Stimulated activated memory B cell treated with anti-CD40 and anti-IgM and Interleukin-4, amounts not matched to agents 10 μg/mL and 1 μg/mL and 100 μg/mL, for 72 hours (primary cell): ENCODE measurements at regions not wholly inside any gene's neighbourhood (a gene's known extent, or its start where the extent isn't known, plus 50 kb on each side); places are given as distances from the start of the nearest gene placed in this dataset.
A peak's percentile ranks its signal among the peaks of the same experiment; 100 is the strongest.
"Not testable (repeated sequence)": the region's sequence is repeated elsewhere in the genome, so short reads cannot be mapped to it uniquely, and the experiment has no call there.

ENCODE experiments used
- ATAC-seq: fragments of 150-1000 bp; cut with Tn5 transposase; 2 replicates; pipeline ENCODE4 v1.10.0; 2021
- H3K27ac Mint-ChIP-seq: one replicate; pipeline ENCODE4 v1.8.0; 2022; ENCODE audit warnings: mild to moderate bottlenecking, mixed read lengths
- H3K27me3 Mint-ChIP-seq: one replicate; pipeline ENCODE4 v1.8.0; 2022; ENCODE audit warnings: mixed read lengths
- H3K36me3 Mint-ChIP-seq: one replicate; pipeline ENCODE4 v1.8.0; 2022; ENCODE audit warnings: mixed read lengths
- H3K4me1 Mint-ChIP-seq: one replicate; pipeline ENCODE4 v1.8.0; 2022; ENCODE audit warnings: mixed read lengths
- H3K4me3 Mint-ChIP-seq: one replicate; pipeline ENCODE4 v1.8.0; 2022; ENCODE audit warnings: mild to moderate bottlenecking, moderate library complexity, mixed read lengths
- H3K9me3 Mint-ChIP-seq: one replicate; pipeline ENCODE4 v1.8.0; 2022; ENCODE audit warnings: mixed read lengths

DNA sequence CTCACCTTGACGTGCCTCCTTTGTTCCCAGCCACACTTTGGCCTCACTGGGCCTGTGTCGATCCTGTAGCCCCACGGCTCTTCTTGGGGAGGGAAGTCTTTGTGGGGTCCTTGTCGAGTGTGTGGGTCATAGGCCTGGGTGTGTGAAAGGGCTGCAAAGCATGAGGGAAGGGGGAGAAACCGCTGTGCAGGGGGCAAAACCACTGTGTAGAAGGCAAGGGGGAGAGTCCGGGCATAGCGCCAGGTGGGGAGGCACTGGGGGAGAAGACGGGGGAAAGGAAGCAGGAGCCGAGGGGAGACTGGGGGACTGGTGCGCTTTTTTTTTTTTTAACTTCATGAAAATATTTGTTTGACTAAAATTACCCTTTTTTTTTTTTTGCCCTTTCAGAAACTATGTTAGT lies 65.1 kb upstream of the RASD2 start:
- Mint-ChIP-seq H3K4me1 (peaks cover 24% of the 10 kb centered on the region), H3K9me3 (peaks cover 2% of the 10 kb centered on the region), H3K27ac (no peak overlapping the region), H3K36me3 (peaks cover 32% of the 10 kb centered on the region), H3K27me3 (peaks cover 61% of the 10 kb centered on the region), H3K4me3 (no peak overlapping the region)
- ATAC-seq, result no peak

DNA sequence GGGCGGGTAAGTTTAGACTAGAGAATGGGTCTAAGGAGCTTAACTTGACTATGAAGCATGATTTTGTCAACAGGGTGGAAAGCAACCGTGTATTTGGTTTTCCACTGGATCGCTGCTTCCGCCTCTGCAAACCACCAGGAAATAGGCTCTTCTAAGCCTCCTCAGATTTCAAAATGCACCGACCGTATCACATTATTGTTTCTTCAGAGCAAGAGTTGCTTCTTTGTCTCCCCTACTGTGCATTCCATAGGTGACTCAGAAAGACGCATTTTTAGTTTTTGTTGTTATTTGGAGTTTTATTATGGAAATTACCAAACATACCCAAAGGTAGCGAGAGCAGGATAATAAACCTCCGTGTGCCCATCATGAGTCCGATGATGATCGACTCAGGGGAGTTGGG lies 64.3 kb upstream of the RASD2 start:
- Mint-ChIP-seq H3K27ac (no peak overlapping the region), H3K9me3 (no peaks in the 10 kb centered on the region), H3K4me1 (peaks cover 32% of the 10 kb centered on the region), H3K36me3 (peaks cover 24% of the 10 kb centered on the region), H3K27me3 (peaks cover 68% of the 10 kb centered on the region), H3K4me3 (no peak overlapping the region)
- no peak for ATAC-seq

DNA sequence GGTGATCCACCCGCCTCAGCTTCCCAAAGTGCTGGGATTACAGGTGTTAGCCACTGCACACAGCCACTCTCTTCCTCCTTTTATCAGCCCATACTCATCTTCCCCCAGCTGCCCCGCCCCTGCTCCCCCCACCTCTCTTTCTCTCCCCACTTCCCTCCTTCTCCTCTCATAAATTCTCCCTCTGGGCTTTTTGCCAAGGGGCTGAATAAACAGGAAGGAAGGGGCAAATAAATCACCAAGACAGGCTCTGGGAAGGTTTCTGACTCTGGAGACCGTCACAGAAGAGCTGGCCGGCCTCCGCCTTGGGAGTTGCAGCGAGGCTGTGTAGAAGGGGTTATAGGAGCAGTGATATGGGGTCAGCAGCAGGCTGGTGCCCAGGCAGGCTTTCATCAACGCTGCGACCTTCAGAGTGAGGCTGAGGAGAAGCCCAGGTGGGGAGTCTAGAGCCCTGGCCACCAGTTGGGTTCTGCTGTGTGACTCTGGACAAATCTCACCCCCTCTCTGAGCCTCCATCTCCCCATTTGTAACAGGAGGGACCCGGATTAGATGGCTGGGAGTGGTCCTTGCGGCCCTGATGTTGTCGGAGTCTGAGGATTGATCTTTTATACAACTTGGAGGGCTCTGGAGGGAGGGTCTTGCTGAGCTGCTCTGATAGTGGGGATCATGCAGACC lies 62.6 kb upstream of the RASD2 start:
- H3K36me3 Mint-ChIP-seq, result peaks cover 9% of the 10 kb centered on the region
- peaks cover 82% of the 10 kb centered on the region for H3K27me3 Mint-ChIP-seq
- no peaks in the 10 kb centered on the region for H3K9me3 Mint-ChIP-seq
- peaks cover 34% of the 10 kb centered on the region for H3K4me1 Mint-ChIP-seq
- ATAC-seq, result no peak
- no peak overlapping the region for H3K4me3 Mint-ChIP-seq
- H3K27ac Mint-ChIP-seq, result no peak overlapping the region

DNA sequence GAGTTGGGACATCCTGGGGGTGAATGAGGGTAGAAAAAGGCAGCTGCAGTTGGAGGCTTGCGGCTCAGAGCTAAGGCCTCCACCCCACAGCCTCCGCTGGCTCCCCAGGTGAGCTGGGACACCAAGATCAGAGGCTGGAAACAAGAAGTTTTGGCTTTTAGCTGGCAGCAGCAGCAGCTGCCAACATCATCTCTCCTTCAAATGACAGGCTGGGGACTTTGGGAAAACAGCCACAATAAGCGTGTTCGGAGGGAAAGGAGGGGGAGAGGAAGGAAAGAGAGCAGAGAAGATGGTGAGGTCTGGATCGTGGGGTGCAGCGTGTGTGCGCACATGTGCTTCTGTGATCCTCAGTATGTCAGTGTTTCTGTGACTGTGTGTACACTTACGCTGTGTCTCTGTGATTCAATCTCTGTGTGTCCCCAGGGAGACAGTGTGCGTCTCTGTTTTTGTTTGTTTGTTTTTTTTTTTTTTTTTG lies 62.0 kb upstream of the RASD2 start:
- no peak overlapping the region for H3K27ac Mint-ChIP-seq
- H3K4me3 Mint-ChIP-seq, result no peak overlapping the region
- H3K4me1 Mint-ChIP-seq, result peaks cover 34% of the 10 kb centered on the region
- no peak for ATAC-seq
- H3K27me3 Mint-ChIP-seq, result peaks cover 82% of the 10 kb centered on the region
- H3K9me3 Mint-ChIP-seq, result no peaks in the 10 kb centered on the region
- H3K36me3 Mint-ChIP-seq, result peaks cover 4% of the 10 kb centered on the region

DNA sequence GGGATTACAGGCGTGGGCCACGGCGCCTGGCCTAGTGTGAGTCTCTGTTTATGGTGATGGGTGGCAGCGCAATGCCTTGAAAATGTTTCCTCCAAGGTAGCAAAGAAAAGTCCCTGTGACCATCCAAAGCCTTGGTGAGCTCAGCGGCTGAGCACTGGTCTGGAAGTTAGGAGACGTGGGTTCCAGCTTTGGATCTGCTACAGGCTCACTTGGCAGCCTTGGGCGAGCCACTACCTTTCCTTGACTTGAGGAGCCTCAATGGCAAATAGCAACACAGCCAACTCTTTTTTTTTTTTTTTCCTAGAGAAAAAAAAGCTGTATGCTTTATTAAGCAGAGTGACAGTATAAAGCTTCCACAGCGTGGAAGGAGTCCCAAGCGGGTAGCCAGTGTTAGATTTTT lies 61.3 kb upstream of the RASD2 start:
- no peak overlapping the region for H3K27ac Mint-ChIP-seq
- H3K36me3 Mint-ChIP-seq, result no peaks in the 10 kb centered on the region
- peaks cover 82% of the 10 kb centered on the region for H3K27me3 Mint-ChIP-seq
- H3K4me1 Mint-ChIP-seq, result peaks cover 34% of the 10 kb centered on the region
- no peaks in the 10 kb centered on the region for H3K9me3 Mint-ChIP-seq
- ATAC-seq, result no peak
- no peak overlapping the region for H3K4me3 Mint-ChIP-seq

DNA sequence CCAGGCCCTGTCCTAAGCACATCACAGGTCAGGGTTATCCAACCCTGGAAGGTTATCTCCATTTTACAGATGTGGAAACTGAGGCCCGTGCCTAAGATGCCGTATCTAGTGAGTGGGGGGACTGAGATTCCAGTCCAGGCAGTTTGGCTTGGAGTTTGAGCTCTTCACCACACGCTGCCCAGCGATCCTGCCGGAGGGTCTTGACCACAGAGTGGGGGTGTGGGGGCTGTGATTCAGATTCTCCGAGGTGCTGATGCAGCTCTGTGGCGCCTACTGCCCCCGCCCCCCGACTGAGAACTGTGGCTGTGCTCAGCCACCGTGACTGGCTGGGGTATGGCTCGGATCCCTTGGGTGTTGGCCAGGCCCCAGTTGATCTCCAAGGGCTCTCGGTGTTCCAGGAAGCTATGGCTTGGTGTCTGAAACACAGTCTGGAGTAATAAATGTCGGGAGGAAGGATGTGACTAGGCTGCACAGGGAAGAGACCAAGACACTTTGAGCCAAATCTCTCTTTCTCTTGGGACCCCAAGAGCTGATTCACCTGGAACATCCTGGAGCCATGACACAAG lies 60.6 kb upstream of the RASD2 start:
- H3K4me1 Mint-ChIP-seq, result peaks cover 34% of the 10 kb centered on the region
- peaks cover 82% of the 10 kb centered on the region for H3K27me3 Mint-ChIP-seq
- ATAC-seq, result peak; percentile 61
- H3K4me3 Mint-ChIP-seq, result no peak overlapping the region
- H3K9me3 Mint-ChIP-seq, result no peaks in the 10 kb centered on the region
- peak overlapping the region; percentile 60 for H3K27ac Mint-ChIP-seq
- H3K36me3 Mint-ChIP-seq, result no peaks in the 10 kb centered on the region

DNA sequence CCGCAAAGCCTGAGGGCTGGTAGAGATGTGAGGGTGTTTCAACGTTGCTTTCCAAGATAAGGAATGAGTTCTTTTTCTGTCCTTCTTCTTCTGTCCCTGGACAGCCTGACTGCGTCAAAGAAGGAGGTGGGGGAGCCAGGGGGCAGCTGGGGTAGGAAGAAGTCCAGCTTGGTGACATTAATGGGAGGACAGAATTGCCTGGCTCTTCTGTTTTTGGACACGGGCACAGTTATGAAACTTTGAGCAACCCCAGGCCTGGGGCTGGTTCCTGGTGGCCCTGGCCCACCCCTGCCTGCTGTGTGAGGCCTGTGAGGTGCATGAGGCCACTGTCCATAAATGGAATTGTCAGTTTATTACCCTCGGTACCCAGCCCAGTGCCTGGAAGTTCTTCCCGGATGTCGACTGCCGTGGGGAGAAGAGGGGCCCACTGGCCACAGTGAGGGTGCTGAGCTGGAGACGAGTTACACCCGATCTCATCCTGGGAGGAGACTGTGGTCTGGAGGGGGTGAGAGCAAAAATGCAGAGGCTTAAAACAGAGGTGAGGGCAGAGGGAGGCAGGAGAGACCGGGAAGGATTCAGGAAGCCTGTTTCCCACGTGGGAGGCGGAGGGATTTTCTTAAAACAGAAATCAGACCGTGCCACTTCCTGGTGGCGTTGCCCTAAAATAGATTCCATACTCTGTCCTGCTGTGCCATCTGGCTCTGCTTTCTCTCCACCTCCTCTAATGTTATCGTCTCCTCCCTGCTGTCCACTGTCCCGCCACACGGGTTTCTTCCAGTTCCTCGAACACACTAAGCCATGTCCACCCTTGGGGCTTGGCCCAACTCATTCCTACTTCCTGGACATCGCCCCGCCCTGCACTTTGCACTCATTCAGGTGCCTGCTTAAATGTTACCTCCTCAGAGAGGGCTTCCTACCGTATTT lies 59.7 kb upstream of the RASD2 start:
- Mint-ChIP-seq H3K27me3 (peaks cover 82% of the 10 kb centered on the region), H3K36me3 (peaks cover 2% of the 10 kb centered on the region), H3K4me3 (no peak overlapping the region)

DNA sequence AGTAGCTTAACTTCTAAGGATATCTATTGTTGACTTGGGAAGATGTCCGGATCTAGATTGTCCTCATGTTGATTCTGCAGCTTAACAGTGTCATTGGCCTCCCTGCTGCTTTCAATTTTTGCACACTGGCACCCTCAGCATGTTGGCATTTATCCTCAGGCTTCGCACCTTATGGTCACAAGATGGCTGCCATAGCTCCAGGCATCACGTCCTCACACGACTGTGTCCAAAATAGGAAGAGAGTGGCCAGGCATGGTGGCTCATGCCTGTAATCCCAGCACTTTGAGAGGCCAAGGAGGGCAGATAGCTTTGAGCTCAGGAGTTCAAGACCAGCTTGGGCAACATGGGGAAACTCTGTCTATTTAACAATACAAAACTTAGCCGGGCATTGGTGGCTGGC lies 58.3 kb upstream of the RASD2 start:
- no peak overlapping the region for H3K27ac Mint-ChIP-seq
- no peaks in the 10 kb centered on the region for H3K9me3 Mint-ChIP-seq
- no peak for ATAC-seq
- H3K27me3 Mint-ChIP-seq, result peaks cover 82% of the 10 kb centered on the region
- no peak overlapping the region for H3K4me3 Mint-ChIP-seq
- H3K36me3 Mint-ChIP-seq, result peaks cover 9% of the 10 kb centered on the region
- H3K4me1 Mint-ChIP-seq, result peaks cover 34% of the 10 kb centered on the region

More for the DNA sequence above, 59.7 kb upstream of the RASD2 start:
- Mint-ChIP-seq H3K27ac (peak overlapping the region; percentile 60), H3K4me1 (peaks cover 34% of the 10 kb centered on the region), H3K9me3 (no peaks in the 10 kb centered on the region)
- no peak for ATAC-seq

DNA sequence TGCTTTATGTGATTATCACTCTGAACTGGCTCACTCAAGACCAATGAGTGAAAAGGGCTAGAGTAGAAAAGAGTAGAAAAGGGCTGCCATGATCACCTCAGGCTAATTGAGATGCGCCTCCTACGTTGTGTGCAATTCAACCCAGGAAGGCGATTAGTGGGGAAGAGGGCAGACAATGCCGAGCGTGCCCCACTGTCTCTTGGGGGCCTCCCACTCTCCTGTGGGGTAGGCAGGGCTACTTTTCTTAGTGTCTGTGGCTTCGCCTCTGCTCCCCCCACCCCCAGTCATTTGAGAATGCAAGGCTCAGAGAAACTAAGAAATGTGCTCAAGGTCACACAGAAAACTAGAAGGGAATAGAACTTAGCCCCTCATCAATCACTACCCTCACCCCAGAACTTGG lies 57.7 kb upstream of the RASD2 start:
- H3K4me1 Mint-ChIP-seq, result peaks cover 30% of the 10 kb centered on the region
- no peak for ATAC-seq
- no peak overlapping the region for H3K4me3 Mint-ChIP-seq
- no peaks in the 10 kb centered on the region for H3K9me3 Mint-ChIP-seq
- no peak overlapping the region for H3K27ac Mint-ChIP-seq
- H3K27me3 Mint-ChIP-seq, result peaks cover 82% of the 10 kb centered on the region
- peaks cover 9% of the 10 kb centered on the region for H3K36me3 Mint-ChIP-seq

DNA sequence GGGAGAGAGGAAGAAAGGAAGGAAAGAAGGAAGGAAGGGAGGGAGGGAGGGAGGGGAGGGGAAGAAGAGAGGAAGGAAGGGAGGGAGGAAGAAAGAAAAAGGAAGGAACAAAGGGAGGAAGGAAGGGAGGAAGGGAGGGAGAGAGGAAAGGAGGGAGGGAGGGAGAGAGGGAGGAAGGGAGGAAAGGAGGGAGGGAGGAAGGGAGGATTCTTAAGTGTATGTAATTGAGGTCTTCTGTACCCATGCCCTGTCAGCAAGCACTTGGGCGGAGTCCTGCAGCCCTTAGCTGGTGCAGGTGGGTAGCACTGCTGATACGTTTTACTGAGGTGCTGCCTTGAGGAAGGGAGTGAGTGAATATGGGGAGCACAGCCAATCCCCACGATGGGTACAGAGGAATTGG lies 56.9 kb upstream of the RASD2 start:
- Mint-ChIP-seq H3K9me3 (no peaks in the 10 kb centered on the region), H3K27ac (no peak overlapping the region), H3K4me1 (peaks cover 22% of the 10 kb centered on the region), H3K4me3 (no peak overlapping the region), H3K27me3 (peaks cover 82% of the 10 kb centered on the region), H3K36me3 (peaks cover 9% of the 10 kb centered on the region)
- no peak for ATAC-seq

DNA sequence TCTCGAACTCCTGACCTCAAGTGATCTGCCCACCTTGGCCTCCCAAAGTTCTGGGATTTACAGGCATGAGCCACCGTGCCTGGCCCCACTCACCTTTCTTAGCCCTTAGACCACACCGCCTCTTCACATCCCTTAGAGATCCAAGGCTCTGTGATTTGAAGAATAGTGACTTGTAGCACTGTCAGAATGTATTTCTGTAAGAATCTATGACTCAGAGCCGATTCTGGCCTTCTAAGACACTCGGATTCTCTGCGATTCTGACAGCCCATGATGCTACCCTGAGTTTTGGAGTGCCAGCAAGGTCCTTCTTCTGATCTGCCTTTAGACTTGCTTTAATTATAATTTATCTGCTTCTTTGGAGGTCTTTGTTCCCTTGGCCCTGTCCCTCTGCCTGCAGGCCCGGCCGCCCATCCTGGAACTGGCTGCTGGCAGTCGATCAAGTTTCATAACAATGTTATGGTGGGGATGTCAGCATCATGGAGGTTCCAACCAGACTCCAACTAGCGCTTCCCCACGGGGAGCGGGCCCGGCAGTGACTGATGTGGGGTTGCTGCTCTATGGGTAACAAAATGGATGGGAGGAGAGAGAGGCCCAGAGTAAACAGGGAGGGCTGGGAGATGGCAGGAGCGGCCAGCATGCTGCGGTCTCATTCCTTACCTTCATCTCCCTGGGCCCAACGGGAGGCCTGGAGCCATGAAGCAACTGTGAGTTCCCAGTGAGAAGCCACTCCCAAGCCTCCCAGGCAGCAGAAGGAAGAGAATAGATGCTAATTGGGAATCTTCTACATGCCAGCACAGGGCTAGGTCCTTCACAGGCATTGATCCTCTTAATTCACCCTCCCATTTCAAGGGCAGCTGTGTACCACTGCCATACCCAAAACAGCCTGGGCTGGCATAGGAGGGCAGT lies 55.7 kb upstream of the RASD2 start:
- H3K36me3 Mint-ChIP-seq, result peaks cover 9% of the 10 kb centered on the region
- H3K4me3 Mint-ChIP-seq, result no peak overlapping the region
- peaks cover 75% of the 10 kb centered on the region for H3K27me3 Mint-ChIP-seq
- H3K27ac Mint-ChIP-seq, result no peak overlapping the region
- peaks cover 16% of the 10 kb centered on the region for H3K4me1 Mint-ChIP-seq
- H3K9me3 Mint-ChIP-seq, result no peaks in the 10 kb centered on the region
- ATAC-seq, result no peak

DNA sequence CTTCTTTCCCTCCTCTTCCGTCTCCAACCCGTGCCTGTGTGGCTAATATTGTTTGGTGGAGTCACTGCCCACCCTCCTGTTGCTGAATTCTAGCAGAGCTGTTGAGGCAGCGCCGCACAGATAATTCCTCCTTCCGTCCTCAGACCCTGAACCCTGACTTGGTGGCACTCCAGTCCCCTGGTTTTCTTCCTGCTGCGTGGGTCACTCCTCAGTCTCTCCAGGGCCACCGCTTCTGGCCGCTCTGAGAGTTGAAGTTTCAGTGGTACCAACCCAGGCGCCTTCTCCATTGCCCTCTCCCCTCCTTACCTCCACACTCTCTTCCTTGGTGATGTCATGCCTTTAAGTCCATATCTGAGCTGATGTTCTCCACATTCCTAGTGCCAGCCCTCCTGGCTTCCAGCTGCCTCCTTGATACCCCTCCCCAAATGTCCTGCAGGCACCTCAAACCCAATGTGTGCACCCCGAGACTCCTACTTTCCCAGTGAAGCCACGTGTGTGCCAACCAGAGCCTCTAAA lies 54.5 kb upstream of the RASD2 start:
- Mint-ChIP-seq H3K27ac (no peak overlapping the region), H3K9me3 (no peaks in the 10 kb centered on the region), H3K4me1 (peaks cover 4% of the 10 kb centered on the region), H3K27me3 (peaks cover 74% of the 10 kb centered on the region), H3K4me3 (no peak overlapping the region), H3K36me3 (peaks cover 9% of the 10 kb centered on the region)
- ATAC-seq, result no peak

DNA sequence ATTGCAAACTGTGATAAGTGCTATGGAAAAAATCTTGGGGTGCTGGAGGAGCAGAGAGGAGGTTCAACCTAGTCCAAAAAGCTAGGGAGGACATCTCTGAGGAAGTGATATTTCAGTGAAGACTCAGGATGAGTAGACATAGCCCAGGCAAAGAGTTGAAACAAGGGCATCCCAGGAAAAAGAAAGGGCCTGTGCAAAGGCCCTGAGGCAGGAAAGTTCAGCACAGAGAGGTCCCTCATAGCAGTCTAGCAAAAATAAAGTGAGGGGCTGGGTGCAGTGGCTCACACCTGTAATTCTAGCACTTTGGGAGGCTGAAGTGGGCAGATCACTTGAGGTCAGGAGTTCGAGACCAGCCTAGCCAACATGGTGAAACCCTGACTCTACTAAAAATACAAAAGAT lies 53.0 kb upstream of the RASD2 start:
- not testable (repeated sequence) for H3K4me1 Mint-ChIP-seq, H3K36me3 Mint-ChIP-seq, H3K27ac Mint-ChIP-seq, H3K9me3 Mint-ChIP-seq, H3K4me3 Mint-ChIP-seq, ATAC-seq
- H3K27me3 Mint-ChIP-seq, result peaks cover 74% of the 10 kb centered on the region

DNA sequence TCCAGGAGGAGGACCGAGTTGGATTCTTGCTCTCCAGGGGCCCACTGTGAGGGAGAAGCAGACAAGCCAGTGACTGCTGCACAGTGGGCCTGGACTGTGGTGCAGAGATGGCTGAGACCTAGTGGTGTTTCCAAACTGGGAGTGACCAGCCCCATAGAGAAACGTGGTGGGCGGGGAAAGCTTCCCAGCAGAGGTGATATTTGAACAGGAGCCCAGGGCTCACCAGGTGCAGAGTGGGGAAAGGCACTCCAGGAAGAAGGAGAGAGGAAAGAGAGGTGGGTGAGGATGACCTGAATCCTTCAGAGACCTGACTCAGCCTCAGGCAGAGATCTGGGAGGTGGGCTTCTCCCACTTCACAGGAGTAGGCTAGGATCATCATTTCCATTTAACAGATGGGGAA lies 52.1 kb upstream of the RASD2 start:
- Mint-ChIP-seq H3K27ac (no peak overlapping the region), H3K36me3 (peaks cover 9% of the 10 kb centered on the region), H3K9me3 (no peaks in the 10 kb centered on the region), H3K4me3 (no peak overlapping the region), H3K4me1 (no peaks in the 10 kb centered on the region), H3K27me3 (peaks cover 82% of the 10 kb centered on the region)
- ATAC-seq, result no peak
